SK-N-MC (cell line): ENCODE measurements at regions not wholly inside any gene's neighbourhood (a gene's known extent, or its start where the extent isn't known, plus 50 kb on each side); places are given as distances from the start of the nearest gene placed in this dataset.

Source experiments
- DNase-seq: peaks from one replicate; pipeline ENCODE4 v3.0.0-alpha.2; 2011; ENCODE audit warnings: low read depth, low spot score
- H3K27ac ChIP-seq: fragments of 200-600 bp; sonication (generic); 2 replicates; pipeline ENCODE4 v1.5.1; 2016; ENCODE audit warnings: mixed run types
- H3K36me3 ChIP-seq: fragments of 200-600 bp; sonication (generic); 2 replicates; pipeline ENCODE4 v1.6.1; 2017; ENCODE audit warnings: antibody characterized with exemption, low read length, mixed read lengths; ENCODE audit not compliant: insufficient read depth
- H3K4me3 ChIP-seq: fragments of 200-600 bp; sonication (generic); 2 replicates; pipeline ENCODE4 v1.5.1; 2016
- H3K9ac ChIP-seq: fragments of 200-600 bp; sonication (generic); 2 replicates; pipeline ENCODE4 v1.8.0; 2017; ENCODE audit warnings: mixed run types, mixed read lengths; ENCODE audit not compliant: insufficient read length
- H3K9me3 ChIP-seq: fragments of 200-600 bp; sonication (generic); 2 replicates; pipeline ENCODE4 v1.6.1; 2017; ENCODE audit warnings: low read depth, mild to moderate bottlenecking, antibody characterized with exemption, low read length, moderate library complexity, mixed read lengths
- EZH2 ChIP-seq: fragments of 200-600 bp; sonication (generic); IDR thresholded peaks from one replicate; pipeline ENCODE4 v1.6.1; 2017; ENCODE audit warnings: antibody characterized with exemption
- FOXP2 ChIP-seq: optimal IDR thresholded peaks from 2 replicates; pipeline ENCODE3; 2011; ENCODE audit warnings: mild to moderate bottlenecking, moderate library complexity; ENCODE audit not compliant: insufficient read depth; ENCODE audit errors: extremely low read length, control extremely low read depth
- POLR2AphosphoS5 ChIP-seq: IDR thresholded peaks from 2 replicates; pipeline ENCODE4 v1.6.1; 2012; ENCODE audit warnings: mild to moderate bottlenecking, low read depth, low read length, borderline replicate concordance

GRCh38 chr9:86708918-86709835 lies 238.1 kb downstream of the GAS1 start:
- H3K9me3 ChIP-seq, result no peaks in the 10 kb centered on the region
- no peaks in the 10 kb centered on the region for H3K36me3 ChIP-seq
- no peak for DNase-seq
- no peak overlapping the region for H3K4me3 ChIP-seq
- H3K9ac ChIP-seq, result no peak overlapping the region
- no peak overlapping the region for H3K27ac ChIP-seq
- TF ChIP-seq POLR2AphosphoS5 (no peak), EZH2 (no peak), FOXP2 (no peak)

GRCh38 chr9:86707932-86708510 lies 239.3 kb downstream of the GAS1 start:
- no peaks in the 10 kb centered on the region for H3K36me3 ChIP-seq
- H3K9me3 ChIP-seq, result no peaks in the 10 kb centered on the region
- no peak overlapping the region for H3K4me3 ChIP-seq
- no peak overlapping the region for H3K9ac ChIP-seq
- no peak for DNase-seq
- no peak overlapping the region for H3K27ac ChIP-seq
- TF ChIP-seq POLR2AphosphoS5 (no peak), FOXP2 (no peak), EZH2 (no peak)

- no peak for DNase-seq
These were observed 240.9 kb downstream of the GAS1 start for GRCh38 chr9:86706391-86706790.

DNA sequence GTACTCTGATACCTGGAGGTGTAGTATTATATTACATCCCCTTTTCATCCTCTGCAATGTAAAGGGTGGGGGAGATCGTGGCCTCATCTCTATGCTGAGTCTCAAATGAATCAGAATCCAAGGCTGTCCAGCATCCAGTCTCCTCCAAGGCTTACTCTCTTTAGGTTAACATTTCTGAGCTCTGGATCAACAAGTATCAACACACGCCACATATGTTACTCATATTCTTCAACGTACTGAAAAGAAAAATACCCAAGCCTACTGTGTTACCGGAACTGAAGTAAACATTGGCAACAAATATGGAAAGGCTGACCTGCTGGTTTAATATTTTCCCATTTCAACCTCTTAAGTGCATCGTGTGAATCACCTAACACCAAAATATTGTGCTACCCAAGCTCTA lies 241.8 kb downstream of the GAS1 start:
- H3K4me3 ChIP-seq, result no peak overlapping the region
- H3K9me3 ChIP-seq, result no peaks in the 10 kb centered on the region
- no peaks in the 10 kb centered on the region for H3K36me3 ChIP-seq
- H3K27ac ChIP-seq, result no peak overlapping the region
- no peak for DNase-seq
- TF ChIP-seq POLR2AphosphoS5 (no peak), FOXP2 (no peak)
- H3K9ac ChIP-seq, result no peak overlapping the region

More at GRCh38 chr9:86706391-86706790, 240.9 kb downstream of the GAS1 start:
- Histone ChIP-seq H3K9me3 (no peaks in the 10 kb centered on the region), H3K4me3 (no peak overlapping the region), H3K36me3 (no peaks in the 10 kb centered on the region), H3K27ac (no peak overlapping the region), H3K9ac (no peak overlapping the region)
- TF ChIP-seq FOXP2 (no peak), EZH2 (no peak), POLR2AphosphoS5 (no peak)

DNA sequence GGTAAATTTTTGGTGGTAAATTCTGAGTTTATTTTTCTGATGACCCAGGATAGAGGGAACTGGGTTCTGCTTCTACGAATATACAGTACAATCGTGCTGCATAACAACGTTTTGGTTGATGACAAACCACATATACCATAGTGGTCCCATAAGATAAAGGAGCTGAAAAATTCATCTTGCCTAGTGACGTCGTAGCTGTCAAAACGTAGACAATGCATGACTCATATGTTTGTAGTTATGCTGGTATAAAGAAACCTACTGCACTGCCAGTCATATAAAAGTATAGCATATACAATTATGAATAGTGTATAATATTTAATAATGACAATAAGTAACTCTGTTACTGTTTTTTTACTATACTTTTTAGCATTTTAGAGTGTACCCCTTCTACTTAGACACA lies 244.0 kb downstream of the GAS1 start:
- TF ChIP-seq FOXP2 (no peak), EZH2 (no peak), POLR2AphosphoS5 (no peak)
- H3K9ac ChIP-seq, result no peak overlapping the region
- H3K36me3 ChIP-seq, result no peaks in the 10 kb centered on the region
- H3K27ac ChIP-seq, result no peak overlapping the region
- DNase-seq, result no peak
- no peak overlapping the region for H3K4me3 ChIP-seq
- no peaks in the 10 kb centered on the region for H3K9me3 ChIP-seq

DNA sequence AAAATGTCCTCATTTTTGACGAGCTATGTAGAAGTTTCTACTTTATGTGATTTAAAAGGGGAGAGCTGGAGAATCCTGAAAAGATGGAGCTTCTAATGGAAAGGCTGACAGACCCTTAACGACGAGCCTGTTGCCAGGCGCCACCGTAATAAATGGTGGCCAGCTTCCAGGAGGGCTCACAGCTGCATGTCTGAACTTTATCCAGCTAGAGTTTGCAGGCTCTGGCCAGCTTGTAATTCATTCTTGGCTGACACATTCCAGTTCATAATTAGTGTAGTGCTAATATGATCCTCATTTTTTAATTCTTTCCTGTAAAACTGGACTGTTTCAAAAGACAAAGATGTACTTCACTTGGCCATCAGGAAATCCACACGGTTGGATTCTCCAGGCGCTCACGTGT lies 246.7 kb downstream of the GAS1 start:
- no peak overlapping the region for H3K27ac ChIP-seq
- H3K4me3 ChIP-seq, result no peak overlapping the region
- no peaks in the 10 kb centered on the region for H3K36me3 ChIP-seq
- H3K9ac ChIP-seq, result no peak overlapping the region
- no peak for DNase-seq
- TF ChIP-seq EZH2 (no peak), POLR2AphosphoS5 (no peak), FOXP2 (no peak)
- no peaks in the 10 kb centered on the region for H3K9me3 ChIP-seq

- Histone ChIP-seq H3K36me3 (no peaks in the 10 kb centered on the region), H3K9ac (no peak overlapping the region), H3K27ac (no peak overlapping the region), H3K9me3 (no peaks in the 10 kb centered on the region), H3K4me3 (no peak overlapping the region)
- DNase-seq, result no peak
- TF ChIP-seq EZH2 (no peak), FOXP2 (no peak), POLR2AphosphoS5 (no peak)
These were observed 249.3 kb downstream of the GAS1 start for GRCh38 chr9:86697999-86698398.

DNA sequence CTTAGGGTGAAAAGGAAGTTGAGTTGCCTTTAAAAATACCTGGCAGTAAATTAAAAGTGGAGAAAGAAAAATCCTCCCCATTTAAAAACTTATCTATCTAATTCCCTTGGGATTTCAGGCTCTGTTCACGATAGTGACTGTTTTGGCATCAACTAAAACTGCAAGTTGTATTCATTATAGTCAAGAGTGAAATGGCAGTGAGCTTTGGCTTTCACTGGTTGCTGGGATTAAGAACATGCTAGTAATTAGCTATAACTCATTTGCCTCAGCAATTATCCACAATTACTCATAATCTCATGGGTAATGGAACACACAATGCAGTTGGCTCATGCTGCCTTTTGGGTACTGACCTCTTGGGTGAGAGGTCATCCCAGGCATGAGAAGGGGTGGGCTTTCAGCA lies 250.1 kb downstream of the GAS1 start:
- Histone ChIP-seq H3K9me3 (no peaks in the 10 kb centered on the region), H3K36me3 (no peaks in the 10 kb centered on the region), H3K27ac (no peak overlapping the region), H3K9ac (no peak overlapping the region), H3K4me3 (no peak overlapping the region)
- TF ChIP-seq POLR2AphosphoS5 (no peak), EZH2 (no peak), FOXP2 (no peak)
- DNase-seq, result no peak

- TF ChIP-seq POLR2AphosphoS5 (no peak), FOXP2 (no peak), EZH2 (no peak)
- no peak for DNase-seq
These were observed 251.3 kb downstream of the GAS1 start for GRCh38 chr9:86695910-86696424.

More at GRCh38 chr9:86695910-86696424, 251.3 kb downstream of the GAS1 start:
- H3K27ac ChIP-seq, result peak overlapping the region; percentile 47; the same call in 1 of the 2 replicates
- H3K9me3 ChIP-seq, result no peaks in the 10 kb centered on the region
- H3K9ac ChIP-seq, result no peak overlapping the region
- no peak overlapping the region for H3K4me3 ChIP-seq
- no peaks in the 10 kb centered on the region for H3K36me3 ChIP-seq
